Astrocyte (in vitro differentiated cells and primary cell): ENCODE measurements at regions not wholly inside any gene's neighbourhood (a gene's known extent, or its start where the extent isn't known, plus 50 kb on each side); places are given as distances from the start of the nearest gene placed in this dataset.

Source experiments
- DNase-seq: peaks from one replicate; pipeline ENCODE4 v3.0.0-alpha.2; 2010; ENCODE audit warnings: low read depth
- FAIRE-seq: peaks from 2 replicates; lab custom pipeline; 2011; peaks lifted over from hg19 to GRCh38; lab: Jason Lieb, UNC
- H2AFZ ChIP-seq: 2 replicates; pipeline ENCODE4 v1.6.0; 2012; ENCODE audit warnings: low read depth, low read length, inconsistent platforms
- H3K27ac ChIP-seq: 2 replicates; pipeline ENCODE4 v1.5.1; 2011; ENCODE audit warnings: low read depth, low read length, inconsistent platforms
- H3K27me3 ChIP-seq: 2 replicates; pipeline ENCODE4 v1.6.0; 2011; ENCODE audit warnings: low read length, inconsistent platforms; ENCODE audit not compliant: insufficient read depth
- H3K36me3 ChIP-seq: 2 replicates; pipeline ENCODE4 v1.5.1; 2011; ENCODE audit warnings: low read length, inconsistent platforms; ENCODE audit not compliant: insufficient read depth
- H3K4me1 ChIP-seq: 2 replicates; pipeline ENCODE4 v1.5.1; 2011; ENCODE audit warnings: low read length, inconsistent platforms; ENCODE audit not compliant: insufficient read depth
- H3K4me2 ChIP-seq: 2 replicates; pipeline ENCODE4 v1.6.0; 2012; ENCODE audit warnings: low read length, inconsistent platforms
- H3K4me3 ChIP-seq: 2 replicates; pipeline ENCODE4 v1.5.1; 2011; ENCODE audit warnings: low read depth, mild to moderate bottlenecking, low read length, inconsistent platforms; ENCODE audit not compliant: insufficient read depth
- H3K79me2 ChIP-seq: 2 replicates; pipeline ENCODE4 v1.6.0; 2012; ENCODE audit warnings: mild to moderate bottlenecking, low read length, inconsistent platforms; ENCODE audit not compliant: insufficient read depth
- H3K9ac ChIP-seq: 2 replicates; pipeline ENCODE4 v1.6.0; 2012; ENCODE audit warnings: mild to moderate bottlenecking, low read length, inconsistent platforms
- H3K9me3 ChIP-seq: 2 replicates; pipeline ENCODE4 v1.5.1; 2012; ENCODE audit warnings: low read depth, mild to moderate bottlenecking, low read length, inconsistent platforms; ENCODE audit not compliant: insufficient read depth
- H4K20me1 ChIP-seq: 2 replicates; pipeline ENCODE4 v1.6.0; 2012; ENCODE audit warnings: low read length, inconsistent platforms; ENCODE audit not compliant: insufficient read depth
- H3K27ac Mint-ChIP-seq: one replicate; pipeline ENCODE4 v1.8.0; 2021; ENCODE audit warnings: mild to moderate bottlenecking, mixed read lengths; ENCODE audit not compliant: unreplicated experiment
- H3K27me3 Mint-ChIP-seq: one replicate; pipeline ENCODE4 v1.8.0; 2021; ENCODE audit warnings: low read depth, mixed read lengths; ENCODE audit not compliant: unreplicated experiment
- H3K36me3 Mint-ChIP-seq: one replicate; pipeline ENCODE4 v1.8.0; 2021; ENCODE audit warnings: low read depth, mixed read lengths; ENCODE audit not compliant: unreplicated experiment
- H3K4me1 Mint-ChIP-seq: one replicate; pipeline ENCODE4 v1.8.0; 2021; ENCODE audit warnings: low read depth, mixed read lengths; ENCODE audit not compliant: unreplicated experiment
- H3K4me3 Mint-ChIP-seq: one replicate; pipeline ENCODE4 v1.8.0; 2021; ENCODE audit warnings: mild to moderate bottlenecking, moderate library complexity, mixed read lengths; ENCODE audit not compliant: unreplicated experiment
- H3K9me3 Mint-ChIP-seq: one replicate; pipeline ENCODE4 v1.8.0; 2021; ENCODE audit warnings: mild to moderate bottlenecking, mixed read lengths; ENCODE audit not compliant: unreplicated experiment
- EZH2 ChIP-seq: IDR thresholded peaks from 2 replicates; pipeline ENCODE4 v1.6.1; 2012; ENCODE audit warnings: mild to moderate bottlenecking, low read length, inconsistent platforms; ENCODE audit not compliant: insufficient read depth
- TF ChIP-seq, protein P1 (sequence below): IDR thresholded peaks from 2 replicates; pipeline ENCODE4 v1.5.1; 2011; ENCODE audit warnings: low read depth, mild to moderate bottlenecking, inconsistent platforms, low read length, moderate library complexity; ENCODE audit not compliant: insufficient read depth

DNA sequence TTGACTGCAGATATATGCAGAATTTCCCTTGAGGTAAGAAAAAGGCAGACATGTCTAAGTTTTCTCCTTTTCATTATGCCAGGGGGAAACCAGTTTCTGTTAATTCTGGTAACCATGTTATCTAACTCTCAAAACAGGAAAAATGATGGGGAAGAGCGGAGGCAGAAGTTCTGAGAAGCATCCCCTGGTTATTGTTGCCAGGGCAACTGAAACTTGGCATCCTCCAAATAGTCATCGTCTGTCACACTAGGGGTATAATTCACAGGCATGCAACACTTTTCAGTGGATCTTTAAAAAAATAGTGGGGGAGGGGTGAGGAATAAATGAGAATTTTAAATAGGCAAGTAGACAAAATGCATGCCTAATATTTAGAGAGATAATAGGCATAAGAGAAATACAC is 715.3 kb upstream of the CXADR start:
- DNase-seq, result no peak
- FAIRE-seq, result no peak
- Mint-ChIP-seq H3K36me3 (no peaks in the 10 kb centered on the region), H3K9me3 (peaks cover 1% of the 10 kb centered on the region), H3K4me1 (peaks cover 23% of the 10 kb centered on the region), H3K27ac (no peak overlapping the region), H3K4me3 (no peak overlapping the region), H3K27me3 (no peaks in the 10 kb centered on the region)
- Histone ChIP-seq H3K79me2 (no peaks in the 10 kb centered on the region), H2AFZ (no peak overlapping the region), H3K27ac (no peak overlapping the region), H3K36me3 (no peaks in the 10 kb centered on the region), H4K20me1 (no peaks in the 10 kb centered on the region), H3K9me3 (no peaks in the 10 kb centered on the region), H3K4me3 (no peak overlapping the region), H3K4me1 (peaks cover 7% of the 10 kb centered on the region), H3K27me3 (no peaks in the 10 kb centered on the region), H3K9ac (no peak overlapping the region), H3K4me2 (no peak overlapping the region)
- TF ChIP-seq, protein P1, sequence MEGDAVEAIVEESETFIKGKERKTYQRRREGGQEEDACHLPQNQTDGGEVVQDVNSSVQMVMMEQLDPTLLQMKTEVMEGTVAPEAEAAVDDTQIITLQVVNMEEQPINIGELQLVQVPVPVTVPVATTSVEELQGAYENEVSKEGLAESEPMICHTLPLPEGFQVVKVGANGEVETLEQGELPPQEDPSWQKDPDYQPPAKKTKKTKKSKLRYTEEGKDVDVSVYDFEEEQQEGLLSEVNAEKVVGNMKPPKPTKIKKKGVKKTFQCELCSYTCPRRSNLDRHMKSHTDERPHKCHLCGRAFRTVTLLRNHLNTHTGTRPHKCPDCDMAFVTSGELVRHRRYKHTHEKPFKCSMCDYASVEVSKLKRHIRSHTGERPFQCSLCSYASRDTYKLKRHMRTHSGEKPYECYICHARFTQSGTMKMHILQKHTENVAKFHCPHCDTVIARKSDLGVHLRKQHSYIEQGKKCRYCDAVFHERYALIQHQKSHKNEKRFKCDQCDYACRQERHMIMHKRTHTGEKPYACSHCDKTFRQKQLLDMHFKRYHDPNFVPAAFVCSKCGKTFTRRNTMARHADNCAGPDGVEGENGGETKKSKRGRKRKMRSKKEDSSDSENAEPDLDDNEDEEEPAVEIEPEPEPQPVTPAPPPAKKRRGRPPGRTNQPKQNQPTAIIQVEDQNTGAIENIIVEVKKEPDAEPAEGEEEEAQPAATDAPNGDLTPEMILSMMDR, result no peak
- no peak for TF ChIP-seq EZH2

DNA sequence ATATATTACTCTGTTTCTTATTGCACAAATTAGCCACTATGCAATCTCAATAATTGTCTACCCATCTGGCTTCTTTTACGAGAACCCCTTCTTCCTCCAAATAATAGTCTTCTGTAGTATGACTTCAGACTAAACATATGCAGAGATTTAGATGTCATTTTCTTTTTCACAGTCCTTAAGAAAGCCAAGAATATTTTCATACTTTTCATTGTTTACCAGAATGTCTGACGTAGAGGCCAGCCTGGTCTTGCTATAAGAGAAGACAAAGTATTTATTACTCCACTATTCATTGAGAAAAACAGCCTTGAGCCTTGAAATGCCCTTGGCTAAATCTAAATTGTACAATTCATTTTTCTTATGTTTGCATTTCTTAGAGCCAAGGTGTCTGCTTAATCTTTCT is 714.9 kb upstream of the CXADR start:
- Histone ChIP-seq H3K9me3 (no peaks in the 10 kb centered on the region), H3K4me1 (peaks cover 7% of the 10 kb centered on the region), H4K20me1 (no peaks in the 10 kb centered on the region), H3K4me2 (no peak overlapping the region), H2AFZ (no peak overlapping the region), H3K4me3 (no peak overlapping the region), H3K9ac (no peak overlapping the region), H3K27ac (no peak overlapping the region), H3K79me2 (no peaks in the 10 kb centered on the region), H3K36me3 (no peaks in the 10 kb centered on the region), H3K27me3 (no peaks in the 10 kb centered on the region)
- Mint-ChIP-seq H3K4me3 (no peak overlapping the region), H3K27ac (no peak overlapping the region), H3K27me3 (no peaks in the 10 kb centered on the region), H3K4me1 (peaks cover 22% of the 10 kb centered on the region), H3K9me3 (peaks cover 1% of the 10 kb centered on the region), H3K36me3 (no peaks in the 10 kb centered on the region)
- FAIRE-seq (no peak), DNase-seq (no peak)
- no peak for TF ChIP-seq EZH2
- TF ChIP-seq, protein P1, result no peak

DNA sequence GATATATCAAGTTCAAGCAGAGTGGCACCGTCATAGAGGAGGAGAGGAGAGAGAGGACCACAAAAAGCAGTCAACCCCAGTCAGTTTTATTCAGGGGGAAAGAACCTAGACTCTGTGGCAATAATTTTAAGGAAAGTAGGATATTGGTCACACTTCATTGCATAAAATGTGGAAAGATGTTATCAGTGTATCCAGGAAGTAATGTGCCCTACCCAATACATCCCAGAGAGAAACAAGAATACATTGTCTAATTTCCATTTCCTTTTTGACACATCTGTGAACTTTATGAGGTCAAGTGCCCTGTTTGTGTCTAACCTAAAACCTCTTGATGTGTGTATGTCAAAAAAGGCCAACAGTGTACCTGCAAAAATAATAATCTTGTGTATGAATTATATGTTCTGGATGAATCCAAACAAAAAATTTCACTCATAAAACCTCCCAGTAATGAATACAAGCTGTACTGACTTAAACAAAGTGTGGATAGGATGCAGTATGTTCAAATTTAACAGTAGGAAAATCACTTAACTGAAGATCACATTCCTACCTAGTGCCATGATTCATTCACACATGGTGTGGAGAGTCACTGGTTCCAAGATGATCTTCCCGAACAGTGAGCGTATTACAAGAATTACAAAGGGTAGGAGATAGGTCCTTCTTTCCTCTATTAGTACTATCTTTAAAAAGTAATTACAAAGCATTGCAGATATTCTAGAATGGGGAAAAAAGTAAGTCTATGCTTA is 712.1 kb upstream of the CXADR start:
- Histone ChIP-seq H3K9ac (no peak overlapping the region), H3K4me1 (no peaks in the 10 kb centered on the region), H3K79me2 (no peaks in the 10 kb centered on the region), H3K4me3 (no peak overlapping the region), H3K27me3 (no peaks in the 10 kb centered on the region), H3K27ac (no peak overlapping the region), H2AFZ (no peak overlapping the region), H4K20me1 (no peaks in the 10 kb centered on the region), H3K4me2 (no peak overlapping the region), H3K9me3 (no peaks in the 10 kb centered on the region), H3K36me3 (no peaks in the 10 kb centered on the region)
- TF ChIP-seq, protein P1, result no peak
- TF ChIP-seq EZH2, result no peak
- Mint-ChIP-seq H3K9me3 (peaks cover 5% of the 10 kb centered on the region), H3K4me1 (peaks cover 9% of the 10 kb centered on the region), H3K4me3 (no peak overlapping the region), H3K27ac (no peak overlapping the region), H3K27me3 (no peaks in the 10 kb centered on the region), H3K36me3 (no peaks in the 10 kb centered on the region)
- no peak for DNase-seq
- FAIRE-seq, result peak; percentile 20
